ENCODE measurements at regions not wholly inside any gene's neighbourhood (a gene's known extent, or its start where the extent isn't known, plus 50 kb on each side); places are given as distances from the start of the nearest gene placed in this dataset.
A peak's percentile ranks its signal among the peaks of the same experiment; 100 is the strongest.

- no peak for DNase-seq (ENCODE audit: low spot score)
Observed at GRCh38 chr18:42137693-42138375, 182.8 kb downstream of the PIK3C3 start.

GRCh38 chr18:42141439-42141838 is 186.4 kb downstream of the PIK3C3 start:
- no peak for DNase-seq (ENCODE audit: low spot score)

- no peak for DNase-seq (ENCODE audit: low spot score)
Observed at GRCh38 chr18:42155024-42155423, 200.0 kb downstream of the PIK3C3 start.

GRCh38 chr18:42156281-42156680 is 201.2 kb downstream of the PIK3C3 start:
- no peak for DNase-seq (ENCODE audit: low spot score)

GRCh38 chr18:42157420-42157819 is 202.4 kb downstream of the PIK3C3 start:
- DNase-seq (ENCODE audit: low spot score) = no peak

- DNase-seq (ENCODE audit: low spot score) = no peak
Observed at GRCh38 chr18:42157878-42158277, 202.8 kb downstream of the PIK3C3 start.

GRCh38 chr18:42159146-42159545 is 204.1 kb downstream of the PIK3C3 start:
- DNase-seq (ENCODE audit: low spot score) = no peak

- no peak for DNase-seq (ENCODE audit: low spot score)
Observed at GRCh38 chr18:42163321-42163720, 208.3 kb downstream of the PIK3C3 start.

- DNase-seq (ENCODE audit: low spot score) = no peak
Observed at GRCh38 chr18:42164556-42164955, 209.5 kb downstream of the PIK3C3 start.

- DNase-seq (ENCODE audit: low spot score) = no peak
Observed at GRCh38 chr18:42165922-42166513, 211.0 kb downstream of the PIK3C3 start.

GRCh38 chr18:42168487-42168886 is 213.5 kb downstream of the PIK3C3 start:
- DNase-seq (ENCODE audit: low spot score) = no peak

GRCh38 chr18:42168907-42169306 is 213.9 kb downstream of the PIK3C3 start:
- DNase-seq (ENCODE audit: low spot score) = no peak

- DNase-seq (ENCODE audit: low spot score) = no peak
Observed at GRCh38 chr18:42174909-42175308, 219.9 kb downstream of the PIK3C3 start.

- DNase-seq (ENCODE audit: low spot score) = no peak
Observed at GRCh38 chr18:42176599-42176998, 221.6 kb downstream of the PIK3C3 start.

- DNase-seq (ENCODE audit: low spot score) = no peak
Observed at GRCh38 chr18:42177390-42177789, 222.4 kb downstream of the PIK3C3 start.

GRCh38 chr18:42178376-42179080 is 223.5 kb downstream of the PIK3C3 start:
- no peak for DNase-seq (ENCODE audit: low spot score)

GRCh38 chr18:42179542-42180121 is 224.6 kb downstream of the PIK3C3 start:
- DNase-seq (ENCODE audit: low spot score) = no peak

GRCh38 chr18:42181474-42181873 is 226.4 kb downstream of the PIK3C3 start:
- DNase-seq (ENCODE audit: low spot score) = no peak

GRCh38 chr18:42182728-42183700 is 228.0 kb downstream of the PIK3C3 start:
- no peak for DNase-seq (ENCODE audit: low spot score)

- DNase-seq (ENCODE audit: low spot score) = peak; percentile 5
Observed at GRCh38 chr18:42183746-42184145, 228.7 kb downstream of the PIK3C3 start.

GRCh38 chr18:42184685-42185477 is 229.8 kb downstream of the PIK3C3 start:
- no peak for DNase-seq (ENCODE audit: low spot score)

Data from kidney capillary endothelial cell (primary cell).